CD4-positive, alpha-beta T cell treated with Interleukin-1 beta for 1 hour (primary cell): ENCODE measurements at regions not wholly inside any gene's neighbourhood (a gene's known extent, or its start where the extent isn't known, plus 50 kb on each side); places are given as distances from the start of the nearest gene placed in this dataset.
"Not testable (repeated sequence)": the region's sequence is repeated elsewhere in the genome, so short reads cannot be mapped to it uniquely, and the experiment has no call there.

Source experiments
- DNase-seq, 2 donors: peaks; one replicate each; pipeline ENCODE4 v3.0.0-alpha.2; 2020 to 2022

GRCh38 chr2:83956991-83957390 is 502.1 kb downstream of the SUCLG1 start:
- no peak for DNase-seq

GRCh38 chr2:83953697-83954096 is 505.4 kb downstream of the SUCLG1 start:
- DNase-seq, result no peak

DNA sequence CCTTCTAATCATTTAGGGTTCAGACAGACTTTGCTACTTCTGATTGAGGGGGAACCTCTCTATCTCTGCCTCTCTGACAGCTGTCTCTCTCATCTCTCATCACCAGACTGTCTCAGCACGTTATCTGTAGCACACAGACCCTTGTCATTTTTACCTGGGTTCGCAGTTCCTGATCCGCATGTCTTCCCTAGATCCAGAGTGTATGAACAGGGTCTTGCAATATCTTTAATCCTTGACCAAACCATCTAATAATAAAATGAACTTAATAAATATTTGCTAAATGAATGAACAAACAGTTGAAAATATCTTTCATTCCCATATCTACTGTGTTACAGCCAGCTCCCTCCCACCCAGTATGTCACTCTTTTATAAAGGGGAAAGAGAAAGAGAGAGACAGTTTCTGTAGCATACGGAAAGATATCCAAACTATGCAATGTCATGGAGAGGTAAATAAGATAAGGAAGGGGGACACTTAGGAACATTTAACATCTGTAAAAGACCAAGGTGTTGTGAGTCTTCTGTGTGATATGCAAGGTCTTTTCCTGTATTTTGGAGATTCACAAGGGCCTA is 507.6 kb downstream of the SUCLG1 start:
- no peak for DNase-seq

GRCh38 chr2:83949361-83949760 is 509.7 kb downstream of the SUCLG1 start:
- no peak for DNase-seq

- no peak for DNase-seq
Observed at GRCh38 chr2:83944191-83944590, 514.9 kb downstream of the SUCLG1 start.

DNA sequence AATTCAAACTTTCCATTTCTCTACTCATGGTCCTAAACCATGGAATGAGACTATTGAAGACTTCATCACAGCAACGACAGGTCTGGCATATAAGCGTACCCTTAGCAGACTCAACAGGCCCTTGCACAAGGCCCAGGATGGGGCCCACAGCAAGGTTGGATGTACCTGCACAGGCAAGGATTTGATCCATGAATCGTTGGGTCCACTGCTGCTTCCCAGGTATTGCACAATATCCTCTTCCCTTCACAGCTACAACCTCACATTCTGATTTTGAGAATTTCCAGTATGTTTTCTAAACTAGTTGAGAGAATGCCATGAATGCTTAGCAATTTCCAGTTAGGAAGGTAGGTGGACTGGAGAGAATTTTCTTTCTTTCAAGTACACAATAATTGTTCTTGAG is 515.8 kb downstream of the SUCLG1 start:
- no peak for DNase-seq

GRCh38 chr2:83941886-83942285 is 517.2 kb downstream of the SUCLG1 start:
- DNase-seq, result no peak

DNA sequence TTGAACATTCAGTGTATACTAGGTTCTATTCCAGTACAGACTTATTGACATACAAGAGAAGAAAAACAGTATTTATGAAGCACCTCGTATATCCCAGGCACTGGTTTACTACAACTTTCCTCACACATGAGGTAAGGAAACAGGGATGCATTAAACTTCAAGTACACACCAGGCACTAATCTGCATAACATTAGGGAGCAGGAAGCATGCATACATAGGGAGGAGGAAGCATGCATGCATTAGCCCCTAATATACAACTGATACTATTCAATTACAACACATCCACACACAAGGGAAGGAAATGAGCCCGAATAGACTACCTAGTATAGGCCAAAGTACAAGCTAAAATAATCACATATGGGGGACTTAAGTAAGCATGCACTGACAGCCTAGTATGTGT is 525.3 kb downstream of the SUCLG1 start:
- no peak for DNase-seq

GRCh38 chr2:83923531-83923930 is 535.5 kb downstream of the SUCLG1 start:
- DNase-seq, result no peak

DNA sequence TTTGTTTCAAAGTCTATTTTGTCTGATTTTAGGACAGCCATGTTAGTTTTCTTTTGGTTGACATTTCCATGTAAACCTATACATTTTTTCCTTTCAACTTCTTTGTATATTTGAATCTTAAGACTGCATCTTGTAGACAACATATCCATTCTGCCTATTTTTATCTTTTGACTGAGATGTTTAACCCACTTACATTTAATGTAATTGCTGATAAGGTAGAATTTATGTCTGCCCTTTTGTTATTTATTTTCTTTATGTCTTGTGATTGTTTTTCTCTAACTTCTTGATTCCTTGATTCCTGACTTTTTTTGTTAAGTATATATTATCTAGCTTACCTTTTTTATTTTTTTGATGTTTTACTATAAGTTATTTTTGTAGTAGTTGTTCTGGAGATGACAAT is 542.5 kb downstream of the SUCLG1 start:
- no peak for DNase-seq

GRCh38 chr2:83915381-83915780 is 543.7 kb downstream of the SUCLG1 start:
- no peak for DNase-seq

GRCh38 chr2:83908750-83909149 is 550.3 kb downstream of the SUCLG1 start:
- DNase-seq, result no peak

DNA sequence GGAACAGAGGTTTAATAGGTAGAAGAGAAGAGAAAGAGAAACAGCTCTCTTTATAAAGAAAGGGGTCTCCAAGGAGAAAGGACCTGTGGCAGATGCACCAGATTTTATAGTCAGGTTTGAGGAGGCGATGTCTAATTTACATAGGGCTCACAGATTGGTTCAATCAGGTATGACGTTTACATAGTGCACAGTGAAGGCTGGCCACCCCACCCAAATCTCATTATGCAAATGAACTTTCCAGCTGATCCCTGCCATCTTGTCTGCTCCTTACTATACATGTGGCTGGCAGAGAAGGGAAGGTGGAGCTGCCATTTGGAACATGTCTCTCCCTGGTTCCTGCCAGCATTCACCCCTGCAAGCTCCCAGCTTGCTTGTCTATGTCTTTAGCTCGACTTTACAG is 557.8 kb downstream of the SUCLG1 start:
- no peak for DNase-seq

- no peak for DNase-seq
Observed at GRCh38 chr2:83900862-83901261, 558.2 kb downstream of the SUCLG1 start.

DNA sequence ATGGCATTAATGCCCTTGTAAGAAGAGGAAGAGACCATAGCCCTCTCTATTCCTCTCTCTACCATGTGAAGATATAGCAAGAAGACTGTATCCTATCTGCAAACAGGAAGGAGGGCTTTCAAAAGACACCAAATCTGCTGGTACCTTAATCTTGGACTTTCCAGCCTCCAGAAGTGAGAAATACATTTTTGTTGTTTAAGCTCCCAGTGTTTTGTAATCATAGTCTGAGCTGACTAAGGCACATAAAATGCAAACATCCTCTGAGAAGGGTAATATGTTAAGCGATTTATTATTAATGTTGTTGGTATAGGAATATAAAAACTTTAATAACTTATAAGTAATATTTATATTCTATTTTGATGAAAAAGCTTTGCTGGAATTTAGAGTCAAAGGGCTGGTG is 559.8 kb downstream of the SUCLG1 start:
- no peak for DNase-seq

GRCh38 chr2:83894976-83895375 is 564.1 kb downstream of the SUCLG1 start:
- no peak for DNase-seq

DNA sequence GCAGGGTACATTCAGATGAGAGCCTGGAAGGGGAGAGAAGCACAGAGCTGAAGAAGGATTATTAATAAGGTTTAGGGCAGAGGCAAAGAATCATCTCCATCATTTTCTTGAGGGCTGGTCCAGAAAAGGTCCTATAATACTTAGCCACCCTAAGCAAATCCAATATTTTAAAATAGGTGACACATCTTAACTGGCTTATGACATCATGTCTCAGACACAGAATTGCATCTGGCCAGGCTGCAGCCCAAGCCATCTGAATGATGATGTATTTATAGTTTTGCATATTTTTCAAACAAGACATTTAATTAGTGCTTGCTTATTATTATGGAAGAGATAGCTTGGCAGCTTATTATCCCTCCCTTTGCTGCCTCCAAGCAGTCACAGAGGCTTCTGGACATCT is 571.3 kb downstream of the SUCLG1 start:
- no peak for DNase-seq

GRCh38 chr2:83879127-83879526 is 580.0 kb downstream of the SUCLG1 start:
- DNase-seq, result no peak

GRCh38 chr2:83877261-83877660 is 581.8 kb downstream of the SUCLG1 start:
- not testable (repeated sequence) for DNase-seq

GRCh38 chr2:83874712-83875430 is 584.2 kb downstream of the SUCLG1 start:
- no peak for DNase-seq

DNA sequence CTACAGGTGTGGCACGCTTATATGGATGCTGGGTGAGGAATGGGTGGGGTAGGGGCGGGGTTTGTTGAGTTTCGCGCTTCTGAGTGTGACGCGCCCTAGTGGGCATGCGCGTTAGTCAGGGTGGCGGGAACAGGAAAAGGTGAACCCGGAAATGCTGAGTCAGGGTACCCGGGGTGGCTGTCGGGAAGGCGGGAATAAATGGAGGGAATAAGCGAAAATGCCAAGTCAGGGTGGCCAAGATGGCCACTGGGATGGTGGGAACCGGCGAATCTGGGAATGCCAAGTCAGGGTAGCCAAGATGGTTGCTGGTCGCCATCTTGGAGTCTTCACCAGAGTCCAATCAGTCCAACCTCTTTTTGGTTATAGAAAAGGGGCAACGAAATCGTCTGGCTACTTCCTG is 585.0 kb downstream of the SUCLG1 start:
- no peak for DNase-seq

- no peak for DNase-seq
Observed at GRCh38 chr2:83873110-83873509, 586.0 kb downstream of the SUCLG1 start.

DNA sequence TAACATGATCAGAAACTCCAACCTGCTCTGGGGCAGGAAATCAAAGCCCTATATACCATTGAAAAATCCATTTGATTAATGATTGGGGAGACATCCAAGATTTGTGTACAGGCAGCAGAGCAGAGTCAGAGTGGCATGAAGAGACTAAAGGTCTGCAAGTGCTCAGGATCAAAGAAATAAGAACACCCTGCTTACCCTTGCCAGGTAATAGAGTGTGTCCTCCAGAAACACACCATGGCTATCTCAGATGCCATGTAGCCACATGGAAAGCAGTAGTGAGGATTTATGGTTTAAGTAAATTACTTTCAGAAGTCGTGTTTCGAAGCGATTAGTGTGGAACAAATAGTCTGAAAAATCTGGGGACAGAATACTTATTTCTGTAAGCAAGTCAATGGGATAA is 592.9 kb downstream of the SUCLG1 start:
- DNase-seq, result no peak

GRCh38 chr2:83862600-83862999 is 596.5 kb downstream of the SUCLG1 start:
- DNase-seq, result no peak

- DNase-seq, result no peak
Observed at GRCh38 chr2:83860320-83860719, 598.8 kb downstream of the SUCLG1 start.
